HG03442 (cell line): ENCODE measurements at regions not wholly inside any gene's neighbourhood (a gene's known extent, or its start where the extent isn't known, plus 50 kb on each side); places are given as distances from the start of the nearest gene placed in this dataset.
A peak's percentile ranks its signal among the peaks of the same experiment; 100 is the strongest.

Experiments used
- ATAC-seq: cut with Tn5 transposase; IDR thresholded peaks from one replicate; pipeline ENCODE4 v1.9.1; 2021; ENCODE audit warnings: mild to moderate bottlenecking, moderate library complexity; ENCODE audit not compliant: unreplicated experiment

DNA sequence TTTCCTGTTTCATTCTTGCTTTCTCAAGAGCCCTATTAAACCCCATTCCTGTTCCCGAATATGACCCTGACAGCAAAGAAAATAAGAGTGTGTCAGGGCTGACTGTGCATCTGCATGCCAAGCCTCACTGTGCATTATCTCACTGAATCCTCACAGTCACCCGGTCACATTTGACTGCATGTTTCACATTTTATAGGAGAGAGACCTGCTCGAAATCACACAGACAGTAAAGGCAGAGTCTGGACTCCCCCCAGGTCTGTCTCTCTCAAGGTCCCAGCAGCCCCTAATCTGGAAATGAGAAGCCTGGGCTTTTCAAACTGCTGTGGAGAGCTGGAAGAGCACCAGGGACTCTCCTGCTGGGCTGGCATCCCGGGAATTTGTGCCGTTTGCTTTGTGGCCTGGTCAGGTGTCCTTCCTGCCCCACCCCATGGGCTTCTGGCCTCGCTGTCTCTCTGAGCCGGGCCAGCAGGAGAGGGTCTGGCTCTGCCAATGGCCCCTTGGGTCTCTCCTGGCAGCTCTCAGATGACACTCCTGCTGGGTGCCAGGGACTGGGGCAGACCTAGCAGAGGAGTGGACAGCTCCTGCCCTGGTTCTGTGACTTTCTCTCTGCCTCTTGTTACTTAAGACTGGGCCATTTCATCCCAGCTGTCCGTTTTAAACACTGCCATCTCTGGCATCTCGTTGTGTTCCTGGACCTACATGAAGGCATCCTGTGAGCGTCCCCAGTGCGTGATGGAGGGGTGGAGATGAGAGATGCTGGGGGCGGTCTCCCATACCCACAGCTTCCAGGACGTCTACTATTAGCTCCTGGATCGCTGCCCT lies 173.6 kb downstream of the ARHGAP12 start:
- no peak for ATAC-seq

- no peak for ATAC-seq
Measured at GRCh38 chr10:31753681-31754080, 174.9 kb downstream of the ARHGAP12 start.

DNA sequence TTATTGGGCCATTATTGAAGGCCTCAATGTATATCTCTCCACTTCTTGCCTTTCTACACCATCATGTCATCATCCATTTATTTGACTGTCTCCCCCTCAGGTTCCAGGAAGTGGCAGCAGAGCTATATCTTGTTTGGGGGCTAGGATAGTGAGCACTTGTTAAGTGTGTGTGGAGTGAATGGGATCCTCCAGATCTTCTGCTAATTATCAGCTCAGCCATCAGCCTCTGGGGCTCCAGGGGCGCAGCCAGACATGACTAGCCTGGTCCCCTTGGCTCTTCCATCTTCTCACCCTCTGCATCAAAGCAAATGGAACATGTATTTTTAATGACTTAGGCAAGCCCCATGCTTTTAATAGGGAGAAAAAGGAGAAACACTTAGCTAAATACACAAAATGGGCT lies 176.5 kb downstream of the ARHGAP12 start:
- ATAC-seq = no peak

DNA sequence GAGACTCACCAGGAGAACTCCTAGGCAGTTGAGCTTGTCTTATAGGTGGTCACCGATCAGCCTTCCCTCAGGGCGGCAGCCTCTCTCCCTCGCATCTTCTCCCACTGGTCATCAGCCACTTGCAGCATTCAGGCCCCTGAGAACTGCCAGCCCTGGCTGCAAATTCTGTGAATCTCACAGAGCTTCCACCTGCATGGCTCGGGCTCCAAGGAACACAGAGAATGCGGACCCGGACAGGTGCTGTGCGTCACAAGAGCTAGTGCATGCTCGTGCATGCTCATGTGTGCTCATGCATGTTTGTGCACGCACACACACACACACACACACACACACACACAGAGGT lies 176.9 kb downstream of the ARHGAP12 start:
- ATAC-seq = no peak

- no peak for ATAC-seq
Measured at GRCh38 chr10:31751051-31751737, 177.4 kb downstream of the ARHGAP12 start.

- no peak for ATAC-seq
Measured at GRCh38 chr10:31749981-31750840, 178.4 kb downstream of the ARHGAP12 start.

GRCh38 chr10:31749301-31749700 lies 179.3 kb downstream of the ARHGAP12 start:
- no peak for ATAC-seq

- ATAC-seq = peak; percentile 52
Measured at GRCh38 chr10:31745612-31746376, 182.8 kb downstream of the ARHGAP12 start.

- ATAC-seq = no peak
Measured at GRCh38 chr10:31744025-31744424, 184.6 kb downstream of the ARHGAP12 start.

DNA sequence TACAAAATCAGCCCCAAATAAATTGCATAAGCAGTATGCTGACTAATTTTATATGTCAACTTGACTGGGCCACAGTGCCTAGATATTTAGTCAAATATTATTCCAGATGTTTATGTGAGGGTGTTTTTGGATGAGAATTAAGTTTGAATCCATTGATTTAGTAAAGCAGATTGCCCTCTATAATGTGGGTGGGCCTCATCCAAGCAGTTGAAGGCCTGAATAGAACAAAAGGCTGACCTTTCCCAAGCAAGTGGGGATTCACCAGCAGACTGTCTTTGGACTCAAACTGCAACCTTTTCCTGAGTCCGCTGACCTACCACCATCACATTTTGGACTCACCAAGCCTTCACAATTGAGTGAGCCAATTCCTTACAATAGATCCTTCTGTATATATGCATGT lies 186.4 kb downstream of the ARHGAP12 start:
- ATAC-seq = no peak

DNA sequence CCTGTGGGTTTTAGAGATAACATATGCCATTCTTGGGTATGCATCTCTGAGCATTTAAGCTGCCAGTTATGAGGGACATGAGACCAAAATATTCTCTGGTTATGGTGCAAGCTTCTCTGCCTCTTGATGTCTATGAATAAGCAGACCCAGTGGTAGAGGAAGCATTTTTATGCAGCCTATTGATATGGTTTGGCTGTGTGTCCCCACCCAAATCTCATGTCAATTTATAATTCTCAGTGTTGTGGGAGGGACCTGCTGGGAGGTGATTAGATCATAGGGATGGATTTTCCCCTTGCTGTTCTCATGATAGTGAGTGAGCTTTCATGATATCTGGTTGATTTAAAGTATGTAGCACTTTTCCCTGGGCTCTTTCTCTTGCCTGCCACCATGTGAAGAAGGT lies 187.2 kb downstream of the ARHGAP12 start:
- ATAC-seq = no peak

- no peak for ATAC-seq
Measured at GRCh38 chr10:31739711-31740110, 188.9 kb downstream of the ARHGAP12 start.

DNA sequence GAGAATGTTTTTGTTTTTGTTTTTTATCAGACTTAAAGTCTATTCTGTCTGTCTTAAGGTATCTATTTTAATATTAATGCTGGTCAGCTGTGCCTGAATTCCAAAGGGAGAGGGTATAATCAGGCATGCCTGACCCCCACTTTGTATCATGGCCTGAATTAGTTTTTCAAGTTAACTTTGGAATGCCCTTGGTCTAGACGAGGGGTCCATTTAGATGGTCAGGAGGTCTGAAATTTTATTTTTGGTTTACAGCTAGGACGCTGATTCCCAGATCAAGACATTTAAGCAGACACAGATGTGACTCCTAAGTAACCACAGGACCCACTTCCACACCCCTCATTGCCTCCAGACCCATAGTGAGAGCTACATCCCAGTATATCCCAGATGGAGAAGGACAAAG lies 189.5 kb downstream of the ARHGAP12 start:
- ATAC-seq = no peak

GRCh38 chr10:31731711-31732110 lies 196.9 kb downstream of the ARHGAP12 start:
- ATAC-seq = no peak

- no peak for ATAC-seq
Measured at GRCh38 chr10:31730776-31731175, 197.9 kb downstream of the ARHGAP12 start.

GRCh38 chr10:31728698-31729224 lies 199.9 kb downstream of the ARHGAP12 start:
- ATAC-seq = no peak

DNA sequence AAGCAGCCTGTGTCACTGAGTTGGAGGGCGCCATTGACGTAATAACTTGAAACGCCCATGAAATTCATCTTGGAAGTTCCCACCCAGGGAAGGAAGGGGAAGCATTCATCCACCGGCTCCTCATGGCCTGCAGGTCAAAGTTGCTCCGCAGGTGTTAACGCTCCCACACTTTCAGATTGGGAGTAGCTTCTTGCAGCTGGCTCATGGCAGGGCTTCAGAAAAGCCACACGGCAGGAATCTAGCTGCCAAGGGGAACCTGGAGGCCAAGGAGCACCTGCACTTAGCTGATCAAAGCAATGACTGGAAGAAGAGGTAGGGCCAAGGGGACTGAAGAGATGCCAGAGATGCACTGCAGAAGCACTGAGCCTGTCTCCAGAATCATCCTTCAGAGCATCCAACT lies 203.2 kb downstream of the ARHGAP12 start:
- ATAC-seq = no peak

DNA sequence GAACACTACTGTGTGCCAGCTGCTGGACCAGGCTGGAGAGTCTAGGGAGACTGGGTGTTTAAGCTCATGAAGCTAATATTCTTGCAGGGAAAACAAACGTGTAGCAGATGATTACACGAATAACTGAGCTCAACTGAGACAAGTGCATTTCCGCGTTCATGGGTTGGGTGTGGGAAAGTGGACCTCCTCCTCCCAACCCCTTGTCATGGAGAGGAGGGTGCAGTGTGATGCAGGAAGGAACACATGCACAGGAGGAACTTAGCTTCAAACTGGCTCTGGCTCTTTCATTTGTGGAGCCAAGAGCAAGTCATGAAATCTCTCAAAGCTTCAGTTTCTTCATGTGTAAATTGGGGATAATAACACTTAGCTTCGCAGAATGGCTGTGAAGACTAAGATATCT lies 204.3 kb downstream of the ARHGAP12 start:
- ATAC-seq = no peak

- no peak for ATAC-seq
Measured at GRCh38 chr10:31723106-31723750, 205.4 kb downstream of the ARHGAP12 start.

- ATAC-seq = no peak
Measured at GRCh38 chr10:31721096-31721495, 207.5 kb downstream of the ARHGAP12 start.
